IMR-90 (cell line): ENCODE measurements at regions not wholly inside any gene's neighbourhood (a gene's known extent, or its start where the extent isn't known, plus 50 kb on each side); places are given as distances from the start of the nearest gene placed in this dataset.

Experiments used
- ATAC-seq: fragments of 200-7000 bp; cut with Tn5 transposase; 2 replicates; pipeline ENCODE4 v1.9.1; 2020; ENCODE audit warnings: low read depth, mild to moderate bottlenecking, moderate library complexity
- BruUV-seq: library from RNA; stranded (reverse); fragments of 400-500 nt; replicated peaks from 2 replicates; lab custom pipeline; 2021; lab: Mats Ljungman, UMichigan
- CTCF ChIA-PET: fragments of 300-600 bp; formaldehyde crosslinking; extraction: SDS; loops from one replicate; lab custom pipeline; 2021; ENCODE audit warnings: antibody characterized with exemption; lab: Yijun Ruan, JAX
- POLR2A ChIA-PET: fragments of 300-600 bp; sonication (Branson Sonifier 250); formaldehyde crosslinking; loops from one replicate; lab custom pipeline; 2022; ENCODE audit warnings: antibody characterized with exemption; ENCODE audit not compliant: unreplicated experiment; lab: Charles Lee
- DNase-seq: peaks from one replicate; pipeline ENCODE4 v3.0.0; 2013
- H2AFZ ChIP-seq: replicated peaks from 2 replicates; pipeline ENCODE3; 2013; ENCODE audit warnings: low read length, mild to moderate bottlenecking; ENCODE audit not compliant: poor library complexity
- H2AK5ac ChIP-seq: 2 replicates; pipeline ENCODE4 v1.6.1; 2013; ENCODE audit warnings: low read depth, low read length, inconsistent platforms
- H2AK9ac ChIP-seq: replicated peaks from 2 replicates; pipeline ENCODE3; 2013; ENCODE audit warnings: mild to moderate bottlenecking, low read depth, low read length, moderate library complexity; ENCODE audit not compliant: poor library complexity
- H2BK120ac ChIP-seq: 2 replicates; pipeline ENCODE4 v1.6.1; 2013; ENCODE audit warnings: low read depth, low read length, inconsistent platforms
- H2BK15ac ChIP-seq: 3 replicates; pipeline ENCODE4 v1.6.1; 2013; ENCODE audit warnings: low read depth, low read length, inconsistent platforms
- H2BK20ac ChIP-seq: 2 replicates; pipeline ENCODE4 v1.6.1; 2013; ENCODE audit warnings: low read depth, mild to moderate bottlenecking, inconsistent platforms, low read length, moderate library complexity
- H2BK5ac ChIP-seq: 2 replicates; pipeline ENCODE4 v1.6.1; 2013; ENCODE audit warnings: mild to moderate bottlenecking, low read depth, low read length, inconsistent platforms; ENCODE audit not compliant: poor library complexity, severe bottlenecking
- H3K14ac ChIP-seq: replicated peaks from 2 replicates; pipeline ENCODE4 v1.6.1; 2013; ENCODE audit warnings: low read depth, low read length, inconsistent platforms
- H3K18ac ChIP-seq: 2 replicates; pipeline ENCODE4 v1.6.1; 2013; ENCODE audit warnings: low read depth, low read length, control low read depth
- H3K23ac ChIP-seq: 2 replicates; pipeline ENCODE4 v1.6.1; 2013; ENCODE audit warnings: low read depth, low read length, inconsistent platforms
- H3K27ac ChIP-seq: 2 replicates; pipeline ENCODE4 v1.5.1; 2013; ENCODE audit warnings: mild to moderate bottlenecking, control low read depth, low read length; ENCODE audit not compliant: insufficient read depth
- H3K27me3 ChIP-seq: 2 replicates; pipeline ENCODE4 v1.6.1; 2013; ENCODE audit warnings: low read length; ENCODE audit not compliant: control insufficient read depth, insufficient read depth
- H3K36me3 ChIP-seq: 2 replicates; pipeline ENCODE4 v1.6.1; 2013; ENCODE audit warnings: low read length, mixed read lengths; ENCODE audit not compliant: control insufficient read depth, insufficient read depth
- H3K4ac ChIP-seq: 2 replicates; pipeline ENCODE4 v1.6.1; 2013; ENCODE audit warnings: low read depth, low read length, inconsistent platforms
- H3K4me1 ChIP-seq: 2 replicates; pipeline ENCODE4 v1.6.1; 2013; ENCODE audit warnings: low read length, mixed read lengths; ENCODE audit not compliant: control insufficient read depth, insufficient read depth
- H3K4me2 ChIP-seq: 2 replicates; pipeline ENCODE4 v1.6.1; 2013; ENCODE audit warnings: low read depth, mild to moderate bottlenecking, control low read depth, low read length, moderate library complexity
- H3K4me3 ChIP-seq: 2 replicates; pipeline ENCODE4 v1.5.1; 2013; ENCODE audit warnings: low read depth, mild to moderate bottlenecking, control low read depth, low read length, moderate library complexity; ENCODE audit not compliant: insufficient read depth
- H3K56ac ChIP-seq: 2 replicates; pipeline ENCODE4 v1.6.1; 2013; ENCODE audit warnings: low read length, inconsistent platforms; ENCODE audit not compliant: insufficient read depth; ENCODE audit errors: extremely low read depth
- H3K79me1 ChIP-seq, 2 experiments: 2 replicates each; pipeline ENCODE4 v1.6.1; 2013; ENCODE audit warnings: low read length in 2 of 2, inconsistent platforms in 1 of 2, low read depth in 1 of 2
- H3K9ac ChIP-seq: 2 replicates; pipeline ENCODE4 v1.6.1; 2013; ENCODE audit warnings: low read depth, low read length, control low read depth
- H3K9me1 ChIP-seq: 2 replicates; pipeline ENCODE4 v1.6.1; 2013; ENCODE audit warnings: low read length, inconsistent platforms; ENCODE audit not compliant: insufficient read depth
- H3K9me3 ChIP-seq: 2 replicates; pipeline ENCODE4 v1.6.1; 2013; ENCODE audit warnings: low read length; ENCODE audit not compliant: control insufficient read depth, insufficient read depth
- H4K20me1 ChIP-seq: 2 replicates; pipeline ENCODE4 v1.6.1; 2013; ENCODE audit warnings: low read length, inconsistent platforms; ENCODE audit not compliant: insufficient read depth
- H4K5ac ChIP-seq: 2 replicates; pipeline ENCODE4 v1.6.1; 2013; ENCODE audit warnings: mild to moderate bottlenecking, low read depth, low read length, control low read depth
- H4K8ac ChIP-seq, 2 experiments: 2 replicates each; pipeline ENCODE4 v1.6.1; 2013; ENCODE audit warnings: low read depth in 2 of 2, low read length in 2 of 2, control low read depth in 1 of 2, inconsistent platforms in 1 of 2
- H4K91ac ChIP-seq: 2 replicates; pipeline ENCODE4 v1.6.1; 2013; ENCODE audit warnings: low read depth, low read length, inconsistent platforms; ENCODE audit not compliant: insufficient read depth
- BHLHE40 ChIP-seq: fragments of 150-350 bp; IDR thresholded peaks from 2 replicates; pipeline ENCODE4 v1.6.1; 2016; ENCODE audit warnings: mild to moderate bottlenecking, low read depth, low read length
- CEBPB ChIP-seq: IDR thresholded peaks from 2 replicates; pipeline ENCODE4 v1.6.1; 2012; ENCODE audit warnings: low read depth, low read length, improper control_type of control experiment
- CHD1 ChIP-seq: IDR thresholded peaks from 2 replicates; pipeline ENCODE4 v1.6.1; 2012; ENCODE audit warnings: low read depth, low read length, improper control_type of control experiment
- ELK1 ChIP-seq: fragments of 150-350 bp; IDR thresholded peaks from 2 replicates; pipeline ENCODE4 v1.6.1; 2016; ENCODE audit warnings: low read depth, mild to moderate bottlenecking, low read length, moderate library complexity, borderline replicate concordance
- FOS ChIP-seq: fragments of 150-350 bp; IDR thresholded peaks from 2 replicates; pipeline ENCODE4 v1.6.1; 2016; ENCODE audit warnings: low read depth, low read length
- MAFK ChIP-seq: IDR thresholded peaks from 2 replicates; pipeline ENCODE4 v1.6.1; 2012; ENCODE audit warnings: low read depth, low read length, improper control_type of control experiment
- MAZ ChIP-seq: IDR thresholded peaks from 2 replicates; pipeline ENCODE4 v1.6.1; 2012; ENCODE audit warnings: low read depth, mild to moderate bottlenecking, low read length, improper control_type of control experiment, moderate library complexity, borderline replicate concordance
- MXI1 ChIP-seq: IDR thresholded peaks from 2 replicates; pipeline ENCODE4 v1.6.1; 2012; ENCODE audit warnings: low read depth, mild to moderate bottlenecking, low read length, moderate library complexity, borderline replicate concordance
- NFE2L2 ChIP-seq: fragments of 150-350 bp; IDR thresholded peaks from 2 replicates; pipeline ENCODE4 v1.6.1; 2016; ENCODE audit warnings: low read depth, mild to moderate bottlenecking, low read length
- POLR2A ChIP-seq: IDR thresholded peaks from 2 replicates; pipeline ENCODE4 v1.6.1; 2012; ENCODE audit warnings: mild to moderate bottlenecking, low read depth, low read length
- RAD21 ChIP-seq: IDR thresholded peaks from 2 replicates; pipeline ENCODE4 v1.6.1; 2012; ENCODE audit warnings: low read length, improper control_type of control experiment
- RCOR1 ChIP-seq: IDR thresholded peaks from 2 replicates; pipeline ENCODE4 v1.6.1; 2012; ENCODE audit warnings: mild to moderate bottlenecking, low read length, improper control_type of control experiment; ENCODE audit not compliant: insufficient replicate concordance
- RFX5 ChIP-seq: IDR thresholded peaks from 2 replicates; pipeline ENCODE4 v1.8.0; 2012; ENCODE audit warnings: low read depth, mild to moderate bottlenecking, low read length, moderate library complexity
- SMC3 ChIP-seq: fragments of 150-350 bp; IDR thresholded peaks from 2 replicates; pipeline ENCODE4 v1.6.1; 2016; ENCODE audit warnings: low read depth, mild to moderate bottlenecking, antibody characterized with exemption, low read length, moderate library complexity
- WGBS, 2 experiments: methylation state at CpG; one replicate each; pipeline versions ENCODE4 v1.1.5 to v1.1.7; 2013; ENCODE audit warnings: missing lambda C conversion rate in 2 of 2; ENCODE audit not compliant: insufficient read length in 1 of 2; ENCODE audit errors: extremely low coverage in 2 of 2; 5-methylcytosine and 5-hydroxymethylcytosine counted together
- dilution Hi-C: fragments of 300-500 bp; cut with HindIII; formaldehyde crosslinking; loops from one replicate; pipeline ENCODE4 v1.14.3; 2018; ENCODE audit warnings: low sequenced_read_pairs; ENCODE audit not compliant: unreplicated experiment
- in situ Hi-C: fragments of 300-500 bp; cut with MboI; formaldehyde crosslinking; loops from 3 replicates; pipeline ENCODE4 v1.14.3; 2019; ENCODE audit warnings: low sequenced_read_pairs, inconsistent platforms, mixed read lengths
- intact Hi-C: fragments of 100-400 bp; cut with micrococcal nuclease; formaldehyde crosslinking; loops from 2 replicates; pipeline ENCODE4 v1.10.0; 2022
- TF ChIP-seq, protein P1 (sequence below): conservative IDR thresholded peaks from 2 replicates; pipeline ENCODE4 v1.5.1; 2012; ENCODE audit warnings: mild to moderate bottlenecking, low read depth, low read length, improper control_type of control experiment
- TF ChIP-seq, protein P2 (sequence below): fragments of 150-350 bp; IDR thresholded peaks from 2 replicates; pipeline ENCODE4 v1.6.1; 2017; ENCODE audit warnings: mild to moderate bottlenecking, antibody characterized with exemption, low read length, low read depth

GRCh38 chr7:77467408-77467807, 51.3 kb upstream of the GSAP start:
- no peak overlapping the region for H3K56ac ChIP-seq
- H3K4me3 ChIP-seq, result no peak overlapping the region
- no peak overlapping the region for H4K91ac ChIP-seq
- H2AK5ac ChIP-seq, result no peak overlapping the region
- no peak overlapping the region for H2BK120ac ChIP-seq
- H3K4me1 ChIP-seq, result no peaks in the 10 kb centered on the region
- no peak overlapping the region for H2BK5ac ChIP-seq
- H3K18ac ChIP-seq, result no peak overlapping the region
- no peak overlapping the region for H2AK9ac ChIP-seq
- no peak for DNase-seq
- ChIA-PET CTCF (interaction anchor here (0.5 kb wide), 1 partner anchor 24 kb away, joined by 3 read pairs; no protein-coding TSS in a partner anchor), POLR2A (no interaction called here)
- TF ChIP-seq, protein P1, sequence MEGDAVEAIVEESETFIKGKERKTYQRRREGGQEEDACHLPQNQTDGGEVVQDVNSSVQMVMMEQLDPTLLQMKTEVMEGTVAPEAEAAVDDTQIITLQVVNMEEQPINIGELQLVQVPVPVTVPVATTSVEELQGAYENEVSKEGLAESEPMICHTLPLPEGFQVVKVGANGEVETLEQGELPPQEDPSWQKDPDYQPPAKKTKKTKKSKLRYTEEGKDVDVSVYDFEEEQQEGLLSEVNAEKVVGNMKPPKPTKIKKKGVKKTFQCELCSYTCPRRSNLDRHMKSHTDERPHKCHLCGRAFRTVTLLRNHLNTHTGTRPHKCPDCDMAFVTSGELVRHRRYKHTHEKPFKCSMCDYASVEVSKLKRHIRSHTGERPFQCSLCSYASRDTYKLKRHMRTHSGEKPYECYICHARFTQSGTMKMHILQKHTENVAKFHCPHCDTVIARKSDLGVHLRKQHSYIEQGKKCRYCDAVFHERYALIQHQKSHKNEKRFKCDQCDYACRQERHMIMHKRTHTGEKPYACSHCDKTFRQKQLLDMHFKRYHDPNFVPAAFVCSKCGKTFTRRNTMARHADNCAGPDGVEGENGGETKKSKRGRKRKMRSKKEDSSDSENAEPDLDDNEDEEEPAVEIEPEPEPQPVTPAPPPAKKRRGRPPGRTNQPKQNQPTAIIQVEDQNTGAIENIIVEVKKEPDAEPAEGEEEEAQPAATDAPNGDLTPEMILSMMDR, result no peak
- TF ChIP-seq MAFK (no peak), FOS (no peak), POLR2A (no peak), MAZ (no peak), NFE2L2 (no peak), MXI1 (no peak), RFX5 (no peak), SMC3 (no peak), BHLHE40 (no peak), RAD21 (no peak), ELK1 (no peak), RCOR1 (no peak), CEBPB (no peak), CHD1 (no peak)
- TF ChIP-seq, protein P2, sequence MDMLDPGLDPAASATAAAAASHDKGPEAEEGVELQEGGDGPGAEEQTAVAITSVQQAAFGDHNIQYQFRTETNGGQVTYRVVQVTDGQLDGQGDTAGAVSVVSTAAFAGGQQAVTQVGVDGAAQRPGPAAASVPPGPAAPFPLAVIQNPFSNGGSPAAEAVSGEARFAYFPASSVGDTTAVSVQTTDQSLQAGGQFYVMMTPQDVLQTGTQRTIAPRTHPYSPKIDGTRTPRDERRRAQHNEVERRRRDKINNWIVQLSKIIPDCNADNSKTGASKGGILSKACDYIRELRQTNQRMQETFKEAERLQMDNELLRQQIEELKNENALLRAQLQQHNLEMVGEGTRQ, result no peak
- H2BK15ac ChIP-seq, result no peak overlapping the region
- no TSS peak for BruUV-seq
- no peaks in the 10 kb centered on the region for H3K36me3 ChIP-seq
- H3K4me2 ChIP-seq, result no peak overlapping the region
- no peak overlapping the region for H2BK20ac ChIP-seq
- no peak overlapping the region for H3K23ac ChIP-seq
- no peak overlapping the region for H2AFZ ChIP-seq
- no peaks in the 10 kb centered on the region for H4K20me1 ChIP-seq
- dilution Hi-C loops, result no loop called here
- in situ Hi-C loops, result no loop called here
- no peak overlapping the region for H3K14ac ChIP-seq
- WGBS, 2 experiments, result no CpG with 5 or more reads among the region's 3 CpGs
- H3K9me1 ChIP-seq, result no peaks in the 10 kb centered on the region
- no peak overlapping the region for H3K4ac ChIP-seq
- no peak overlapping the region for H4K5ac ChIP-seq
- ATAC-seq, result no peak
- H3K9me3 ChIP-seq, result no peaks in the 10 kb centered on the region
- no peaks in the 10 kb centered on the region for H3K27me3 ChIP-seq
- no peaks in the 10 kb centered on the region for H3K79me1 ChIP-seq
- no peak overlapping the region for H4K8ac ChIP-seq
- intact Hi-C loops, result no loop called here
- H3K27ac ChIP-seq, result no peak overlapping the region
- no peak overlapping the region for H3K9ac ChIP-seq
